Mucosa of gallbladder (tissue), 1 donor: ENCODE measurements at regions not wholly inside any gene's neighbourhood (a gene's known extent, or its start where the extent isn't known, plus 50 kb on each side); places are given as distances from the start of the nearest gene placed in this dataset.

Source experiments
- DNase-seq: peaks from one replicate; pipeline ENCODE4 v3.0.0-alpha.2; 2020; ENCODE audit warnings: low spot score
- donor health status: DM: no; HTN: no; CAD: no.

DNA sequence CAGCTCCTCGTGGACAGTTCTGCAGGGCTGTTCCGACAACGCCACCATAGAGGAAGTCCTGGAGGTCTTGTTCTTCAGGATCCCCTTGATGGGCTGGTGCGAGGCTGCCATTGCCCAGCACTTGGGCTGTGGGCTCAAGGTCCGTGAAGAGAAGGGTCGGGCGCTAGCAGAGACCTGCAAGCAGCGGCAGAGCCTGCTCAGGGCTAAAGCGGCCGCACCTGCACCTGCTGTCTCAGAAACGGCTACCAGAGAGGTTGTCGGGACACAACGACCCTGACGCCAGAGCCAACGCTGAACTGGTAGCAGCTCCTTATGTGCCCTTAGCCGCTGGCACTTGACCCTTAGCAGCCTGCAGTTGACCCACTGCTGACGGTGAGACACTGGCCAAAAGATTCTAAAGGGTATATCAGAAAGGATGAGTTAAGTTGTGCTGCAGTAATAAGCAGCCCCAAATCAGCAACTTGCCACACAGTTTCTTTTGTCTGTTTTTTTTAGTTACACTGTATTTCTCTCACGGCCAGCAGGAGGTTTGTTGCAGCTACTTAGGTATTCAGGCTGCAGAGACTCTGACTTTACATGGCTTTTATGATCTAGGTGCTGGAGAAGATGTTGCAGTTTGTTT, 55.5 kb upstream of the ST6GAL2 start:
- DNase-seq: no peak

DNA sequence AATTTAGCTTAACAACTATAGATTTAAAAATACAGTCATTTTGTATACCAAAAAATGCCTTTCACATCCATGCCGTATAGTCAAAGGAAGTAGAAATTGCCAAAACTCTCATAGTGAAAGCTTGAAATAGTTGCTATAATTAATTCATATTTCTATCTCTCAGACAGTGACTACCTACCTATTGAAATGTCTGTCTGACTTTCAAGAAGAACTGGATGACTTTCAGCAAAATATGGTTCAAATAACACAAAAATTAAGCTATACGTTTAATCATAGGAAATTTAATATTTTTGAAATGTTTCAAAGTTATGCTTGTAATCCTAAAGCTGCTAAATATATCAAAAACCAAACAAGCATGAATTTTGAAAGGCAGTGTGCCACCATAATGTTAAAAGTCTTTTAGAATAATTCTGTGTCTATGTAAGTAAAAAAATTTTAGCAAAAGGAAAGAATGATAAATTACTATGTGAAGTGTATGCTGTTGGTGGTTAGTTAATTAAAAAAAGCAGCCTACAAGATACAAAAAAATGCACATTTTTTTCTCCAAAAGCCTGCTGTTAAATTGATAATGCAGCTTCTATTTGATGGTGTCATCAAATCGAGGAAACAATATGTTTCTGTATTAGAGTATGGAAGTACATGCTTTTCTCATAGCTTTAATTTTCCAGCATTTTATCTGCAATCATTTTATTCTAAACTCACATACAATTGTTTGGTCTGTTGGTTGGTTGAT, 57.7 kb upstream of the ST6GAL2 start:
- DNase-seq: no peak

DNA sequence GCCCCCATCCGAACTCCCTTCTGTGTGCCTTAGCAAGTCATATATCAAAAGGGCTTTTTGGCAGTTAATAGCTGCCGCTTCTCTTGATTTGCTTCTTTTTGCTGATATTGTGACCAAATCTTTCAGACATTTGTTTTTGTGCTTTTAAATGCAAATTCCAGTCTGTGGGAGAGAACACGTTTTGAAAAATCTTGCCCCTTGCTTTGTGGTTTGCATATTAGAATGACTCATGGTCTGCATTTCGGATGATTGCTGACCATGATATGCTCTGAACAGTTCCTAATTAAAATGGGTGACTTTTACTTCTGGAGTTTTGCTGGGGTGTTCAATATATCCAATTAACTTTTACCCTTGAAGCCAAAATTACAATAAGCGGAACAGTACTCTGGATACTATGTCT, 58.2 kb upstream of the ST6GAL2 start:
- DNase-seq: no peak

DNA sequence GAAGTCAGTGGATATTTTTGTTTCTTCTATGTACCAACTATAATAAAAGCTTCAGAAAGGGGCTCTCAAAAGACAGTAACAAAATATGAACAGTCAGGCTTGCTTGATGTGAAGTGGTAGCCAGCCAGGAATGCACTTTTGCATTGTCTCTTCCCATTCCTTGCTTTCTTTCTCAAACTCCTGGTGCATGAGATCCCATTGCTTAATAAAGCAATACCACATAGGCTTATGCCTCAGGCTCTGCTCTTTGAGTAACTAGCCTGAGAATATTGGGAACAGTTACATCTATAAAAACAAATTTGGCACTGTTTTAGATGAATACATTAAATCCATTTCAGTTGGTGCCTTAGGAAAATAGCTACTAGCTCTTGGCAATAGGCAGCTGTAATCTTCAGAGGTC, 62.6 kb upstream of the ST6GAL2 start:
- no peak for DNase-seq

DNA sequence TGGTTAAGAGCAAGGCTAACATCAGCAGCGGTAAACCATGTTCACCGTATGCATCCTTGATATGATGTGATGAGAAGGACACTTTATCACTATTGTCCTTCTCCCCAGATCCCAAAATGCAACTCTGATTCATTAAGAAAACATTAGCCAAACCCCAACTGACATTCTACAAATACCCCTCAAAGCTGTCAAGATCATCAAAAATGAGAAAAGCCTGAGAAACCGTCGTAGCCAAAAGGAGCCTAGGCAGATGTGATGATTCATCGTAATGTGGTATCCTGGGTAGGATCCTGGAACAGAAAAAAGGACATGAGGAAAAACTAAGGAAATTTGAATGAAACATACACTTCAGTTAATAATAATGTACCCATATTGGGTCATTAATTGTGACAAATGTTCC, 67.3 kb upstream of the ST6GAL2 start:
- DNase-seq: no peak

DNA sequence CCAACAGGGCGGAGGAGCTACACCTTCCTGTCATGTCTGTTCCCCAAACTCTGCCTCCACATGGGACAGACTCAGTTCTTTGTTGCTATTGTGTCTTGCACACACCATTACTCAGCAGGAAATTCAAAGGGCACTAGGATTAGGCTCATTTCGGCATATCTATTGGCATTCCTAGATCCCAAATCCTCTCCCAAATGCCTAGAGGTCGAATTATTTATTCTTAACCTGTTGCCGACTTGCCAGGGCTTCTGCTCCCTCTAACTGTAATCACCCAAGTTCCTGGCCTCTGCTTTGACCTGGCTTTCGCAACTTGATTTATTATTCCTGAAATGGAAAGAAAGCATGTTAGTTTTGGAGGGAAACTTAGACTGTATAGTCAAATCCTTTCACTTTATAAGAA, 67.8 kb upstream of the ST6GAL2 start:
- no peak for DNase-seq

DNA sequence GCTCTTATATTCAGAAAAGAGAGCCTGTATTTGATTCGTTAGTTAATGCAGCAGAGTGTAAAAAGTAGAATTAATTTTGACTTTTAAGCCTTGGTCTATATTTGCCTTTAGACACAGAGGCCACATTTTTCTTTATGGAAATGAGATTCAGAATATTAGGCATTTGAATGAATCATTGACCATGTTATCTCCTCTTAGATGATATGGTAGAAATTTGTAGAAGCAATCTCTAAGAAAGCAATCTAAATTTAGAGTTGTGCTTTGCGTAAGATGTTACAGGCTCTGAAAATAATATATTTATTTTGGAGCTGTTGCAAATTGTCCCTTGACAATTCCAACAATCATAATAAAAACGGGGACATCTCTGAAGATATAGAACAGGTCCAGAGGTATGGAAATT, 68.3 kb upstream of the ST6GAL2 start:
- no peak for DNase-seq

DNA sequence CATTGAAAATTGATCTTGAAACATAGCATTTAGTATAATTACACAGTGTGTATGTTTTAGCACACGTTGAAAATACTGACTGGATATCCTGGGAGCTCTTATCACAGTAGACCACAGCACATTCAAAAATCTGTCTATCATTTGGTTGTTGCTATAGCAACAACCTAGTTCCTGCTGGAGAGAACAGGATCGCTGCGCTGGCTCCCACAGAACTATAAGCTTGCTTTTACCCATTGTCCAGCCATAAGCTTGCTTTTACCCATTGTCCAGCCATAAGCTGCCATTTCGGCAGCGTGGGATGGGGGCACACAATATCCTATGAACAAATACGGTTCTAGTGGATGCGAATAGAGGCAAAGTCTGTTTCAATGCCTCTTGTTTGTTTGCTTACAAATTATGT, 70.4 kb upstream of the ST6GAL2 start:
- DNase-seq: no peak

DNA sequence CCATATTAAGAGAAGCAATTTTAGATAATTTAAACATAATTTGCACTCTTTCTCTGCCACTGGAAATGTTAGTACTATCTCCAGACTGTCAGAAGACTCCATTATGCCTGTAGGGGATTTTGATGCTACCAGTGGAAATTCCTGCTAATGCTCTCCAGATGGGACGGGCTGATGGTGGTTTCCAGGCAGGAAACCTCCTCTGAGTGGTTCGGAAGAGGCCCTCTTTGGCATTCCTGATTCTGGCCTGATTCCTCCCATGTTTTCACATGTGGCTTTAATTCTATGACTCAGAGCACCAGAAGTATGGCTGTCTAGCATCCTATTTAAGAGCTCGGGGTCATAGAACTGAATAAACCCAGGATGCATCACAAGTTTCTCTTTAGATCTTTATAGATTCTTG, 70.9 kb upstream of the ST6GAL2 start:
- no peak for DNase-seq

DNA sequence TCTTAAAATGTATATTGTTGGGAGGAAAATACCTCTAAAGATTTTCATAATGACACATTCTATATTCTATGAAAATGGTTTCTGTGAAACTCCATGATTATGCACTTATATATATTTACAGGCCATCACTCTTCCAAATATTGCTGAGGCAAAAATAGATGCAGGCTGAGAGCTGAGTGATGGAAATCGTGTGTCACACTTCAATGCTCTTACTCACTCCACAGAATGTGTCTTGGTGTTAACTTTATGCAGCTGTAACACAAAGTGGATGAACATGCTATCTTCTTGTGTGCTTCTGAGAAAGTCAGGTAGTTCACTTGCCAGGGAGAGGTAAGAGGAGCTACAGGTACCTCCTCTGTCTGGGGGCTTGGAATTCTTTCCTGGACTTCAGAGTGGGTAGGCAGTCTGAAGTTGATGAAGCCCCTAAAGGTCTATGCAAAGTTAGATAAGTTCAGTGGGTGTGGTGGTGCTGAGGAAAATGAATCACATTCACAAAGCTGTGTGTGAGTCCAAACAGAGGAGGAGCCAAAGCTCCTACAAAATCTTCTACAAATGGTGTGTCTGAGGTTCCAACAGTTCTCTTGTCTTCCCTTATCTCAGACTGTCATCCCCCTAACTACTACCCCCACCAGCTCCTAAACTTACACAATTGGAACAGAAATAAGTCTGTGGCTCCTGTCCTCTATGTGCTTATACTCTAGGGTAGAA, 74.2 kb upstream of the ST6GAL2 start:
- DNase-seq: no peak

DNA sequence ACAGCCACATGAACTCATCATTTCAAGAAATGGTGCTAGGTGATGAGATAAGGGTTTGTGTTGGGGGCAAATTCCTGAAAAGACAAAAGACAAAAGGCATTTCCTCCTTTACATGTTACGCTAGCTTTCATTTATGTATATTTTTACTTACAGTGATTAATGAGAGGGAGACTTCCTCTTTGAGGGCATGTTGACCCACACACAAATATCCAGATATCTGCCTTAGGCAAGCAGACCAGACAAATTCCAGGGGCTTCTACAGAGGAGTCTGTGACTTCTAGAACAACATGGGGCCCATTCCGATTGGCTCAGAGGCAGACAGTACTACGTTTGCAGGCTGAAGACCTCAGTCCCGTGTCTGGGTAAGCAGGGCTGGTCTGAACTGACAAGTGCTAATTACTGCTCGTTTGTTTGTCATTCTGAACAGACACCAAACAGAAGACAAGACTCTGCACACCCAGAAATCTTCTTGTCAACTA, 74.8 kb upstream of the ST6GAL2 start:
- no peak for DNase-seq

DNA sequence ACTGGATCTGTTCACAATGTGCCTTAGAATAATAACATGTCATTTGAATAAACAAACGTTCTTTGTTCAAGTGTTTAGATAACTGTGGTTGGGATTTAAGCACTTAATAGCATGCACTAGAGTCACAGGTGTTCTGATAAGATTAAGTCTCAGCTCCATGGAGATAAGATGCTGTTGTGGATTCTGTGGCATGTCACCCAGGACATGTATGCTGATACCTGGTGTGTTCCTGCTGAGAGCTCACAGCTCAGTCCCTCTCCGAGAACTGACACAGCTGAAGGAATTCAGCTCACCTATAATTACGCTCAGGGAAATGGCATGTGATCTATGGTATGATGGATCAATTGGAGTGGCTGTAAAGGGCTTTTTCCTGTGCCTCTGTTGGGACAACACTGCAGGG, 75.4 kb upstream of the ST6GAL2 start:
- no peak for DNase-seq

DNA sequence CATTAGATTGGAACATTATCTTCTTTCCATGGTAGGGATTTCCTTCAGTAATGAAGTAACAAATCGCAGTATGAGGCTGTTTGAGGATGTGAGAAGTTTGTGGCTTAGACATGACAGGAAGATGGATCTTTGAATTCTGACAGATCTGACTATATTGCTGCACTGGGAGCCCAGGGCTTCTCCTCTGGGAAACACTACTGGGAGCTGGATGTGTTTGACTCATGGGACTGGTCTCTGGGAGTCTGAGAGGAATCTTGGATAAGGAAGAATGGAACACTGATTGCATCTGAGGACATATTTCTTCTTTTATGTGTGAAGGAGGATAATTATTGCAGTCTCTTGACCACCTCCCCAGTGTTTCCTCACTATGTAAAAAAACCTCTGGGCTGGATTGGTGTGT, 77.2 kb upstream of the ST6GAL2 start:
- no peak for DNase-seq

DNA sequence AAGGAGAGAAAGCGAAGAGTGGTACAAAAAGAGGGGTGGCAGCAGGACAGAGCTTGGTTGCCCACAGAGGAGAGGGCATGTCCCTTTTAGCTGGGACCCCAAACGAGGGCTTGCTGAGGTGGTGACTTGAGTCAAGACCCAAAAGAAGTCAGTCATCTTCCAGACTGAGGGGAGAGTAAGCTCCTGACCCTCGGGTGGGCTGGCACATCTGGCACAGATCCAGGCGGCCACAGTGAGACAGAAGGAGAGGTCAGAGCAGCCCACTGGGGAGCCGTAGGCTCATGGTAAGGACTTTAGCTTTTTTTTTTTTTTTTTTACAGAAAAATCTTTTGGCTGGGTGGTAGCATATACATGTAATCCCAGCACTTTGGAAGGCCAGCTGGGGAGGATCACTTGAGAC, 77.9 kb upstream of the ST6GAL2 start:
- no peak for DNase-seq

DNA sequence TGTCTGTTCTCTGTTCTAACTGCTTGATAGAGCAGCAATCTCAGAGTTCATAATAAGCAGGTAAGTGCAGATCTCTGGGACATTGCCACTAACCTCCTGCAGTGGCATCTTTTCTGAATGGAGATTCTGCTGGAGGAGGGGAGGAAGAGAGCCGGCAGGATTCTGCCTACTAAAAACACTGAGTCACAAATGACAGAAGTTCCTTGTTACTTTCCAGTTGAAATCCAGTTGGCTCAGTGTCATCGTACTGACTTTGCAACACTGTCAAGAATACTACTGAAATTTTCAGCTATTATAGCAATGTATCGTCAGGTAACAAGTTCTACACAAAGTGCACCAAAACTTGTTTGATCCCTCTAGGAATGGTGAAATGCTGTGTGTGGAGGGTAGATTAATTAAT, 79.6 kb upstream of the ST6GAL2 start:
- DNase-seq: no peak

DNA sequence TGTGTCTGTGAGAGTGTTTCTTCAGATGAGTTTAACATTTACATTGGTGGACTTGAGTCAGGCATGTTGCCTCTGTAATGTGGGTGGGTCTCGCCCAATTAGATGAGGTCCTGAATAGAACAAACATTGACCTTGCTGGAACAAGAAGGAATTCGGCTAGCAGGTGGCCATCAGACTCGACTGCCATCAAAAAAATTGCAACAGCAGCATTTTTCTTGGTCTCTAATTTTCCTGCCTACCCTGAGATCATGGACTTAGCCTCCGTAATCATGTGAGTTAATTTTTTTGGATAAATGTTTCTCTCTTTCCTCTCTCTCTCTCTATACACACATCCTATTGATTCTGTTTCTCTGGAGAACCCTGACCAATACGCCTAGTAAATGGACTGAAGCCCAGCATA, 83.8 kb upstream of the ST6GAL2 start:
- no peak for DNase-seq

DNA sequence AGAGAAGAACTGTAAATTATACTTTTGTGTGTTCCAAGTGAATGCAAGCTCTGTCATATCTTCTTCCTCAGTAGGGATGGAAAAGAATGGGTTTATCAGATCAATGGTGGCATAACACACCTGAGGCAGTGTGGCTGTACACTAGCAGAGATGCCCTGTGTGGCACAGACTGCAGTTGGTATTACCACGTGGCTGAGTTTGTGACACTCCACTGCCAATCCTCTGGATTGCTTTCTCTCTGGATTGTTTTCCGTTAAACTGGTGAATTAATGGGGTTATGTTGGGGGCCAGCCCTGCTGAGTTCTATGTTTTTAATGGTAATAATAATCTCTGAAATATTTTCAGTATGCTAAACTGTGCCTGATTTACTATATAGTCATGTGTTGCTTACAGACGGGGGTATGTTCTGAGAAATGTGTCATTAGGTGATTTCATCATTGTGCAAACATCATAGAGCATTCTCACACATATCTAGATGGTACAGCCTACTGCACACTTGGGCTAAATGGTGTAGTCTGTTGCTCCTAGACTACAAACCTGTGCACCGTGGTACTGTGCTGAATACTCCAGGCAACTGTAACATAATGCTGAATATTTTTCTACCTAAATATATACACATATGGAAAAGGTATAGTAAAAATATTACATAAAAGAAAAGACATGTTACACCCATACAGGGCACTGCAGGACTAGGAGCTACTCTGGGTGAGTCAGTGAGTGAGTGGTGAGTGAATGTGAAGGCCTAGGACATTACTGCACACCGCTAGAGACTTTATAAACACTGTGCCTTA, 84.7 kb upstream of the ST6GAL2 start:
- DNase-seq: no peak

DNA sequence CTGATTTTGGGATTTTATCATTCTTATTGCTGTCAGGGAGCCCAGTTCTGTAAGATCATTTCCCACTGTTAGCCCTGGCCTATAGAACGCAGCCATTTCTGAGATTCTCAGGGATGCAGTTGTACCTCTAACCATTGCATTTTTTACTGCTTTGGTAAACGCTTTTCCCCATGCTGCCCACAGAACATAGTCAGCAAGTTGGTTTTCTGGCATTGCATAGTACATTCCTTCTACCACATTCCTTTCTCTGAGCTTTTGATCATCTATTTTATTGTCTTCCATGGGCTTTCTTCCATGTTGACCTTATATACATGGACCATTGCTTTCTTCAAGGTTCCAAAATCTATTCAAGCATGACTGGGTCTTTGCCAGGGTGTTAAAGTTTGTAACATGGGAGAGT, 86.8 kb upstream of the ST6GAL2 start:
- no peak for DNase-seq

DNA sequence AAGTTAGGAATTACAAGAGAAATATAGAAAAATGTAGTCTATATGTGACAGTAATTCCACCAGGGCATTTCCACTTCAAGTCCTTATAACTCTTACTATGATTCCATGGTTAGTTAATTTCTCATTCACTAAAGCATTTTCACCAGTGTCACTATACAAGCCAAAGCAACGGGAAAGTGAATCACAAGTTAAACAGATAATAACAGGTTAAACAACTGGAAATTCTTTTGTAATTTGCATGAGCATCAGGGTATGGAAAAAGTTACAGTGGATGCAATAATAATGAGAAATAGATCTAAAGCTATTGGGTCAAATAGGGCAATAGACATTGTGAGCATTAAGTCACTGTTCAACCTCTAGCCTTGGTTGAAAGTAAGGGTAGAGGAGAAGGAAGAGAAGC, 88.9 kb upstream of the ST6GAL2 start:
- DNase-seq: no peak

DNA sequence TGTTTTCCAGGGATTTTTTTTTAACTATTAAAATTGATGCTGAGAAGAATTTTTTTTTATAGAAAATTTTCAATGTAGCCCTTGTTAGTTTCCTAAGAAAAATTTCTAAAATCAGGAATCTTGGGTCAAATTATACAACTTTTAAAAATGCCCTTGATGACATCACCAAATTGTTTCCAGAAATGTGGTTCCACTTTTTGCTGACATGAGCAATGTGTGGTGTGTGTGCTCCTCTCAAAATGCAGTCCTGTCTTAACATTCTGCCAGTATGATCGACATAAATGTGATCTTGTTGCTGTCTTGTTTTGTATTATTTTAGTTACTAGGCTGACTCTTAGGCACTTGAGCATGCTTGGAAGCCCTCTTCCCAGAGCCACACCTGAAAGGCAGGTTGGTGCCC, 89.7 kb upstream of the ST6GAL2 start:
- DNase-seq: no peak

DNA sequence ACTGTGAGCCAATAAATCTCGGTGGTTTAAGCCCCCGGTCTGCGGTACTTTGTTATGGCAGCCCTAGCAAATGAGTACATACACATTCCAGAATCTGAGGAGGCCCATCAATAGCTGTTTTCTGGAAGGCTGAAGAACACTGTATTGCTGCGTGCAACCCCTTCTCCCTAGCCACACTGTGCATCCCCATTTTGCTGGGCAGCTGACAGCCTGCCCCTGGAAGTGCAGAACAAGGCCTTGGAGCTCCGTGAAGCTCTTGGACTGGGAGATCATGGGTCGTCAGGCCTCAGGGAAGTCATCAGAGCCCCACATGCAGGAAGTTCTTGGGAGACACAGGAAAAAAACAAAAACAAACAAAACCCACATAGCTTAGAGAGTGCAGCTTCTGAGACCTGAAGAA, 90.6 kb upstream of the ST6GAL2 start:
- DNase-seq: no peak

DNA sequence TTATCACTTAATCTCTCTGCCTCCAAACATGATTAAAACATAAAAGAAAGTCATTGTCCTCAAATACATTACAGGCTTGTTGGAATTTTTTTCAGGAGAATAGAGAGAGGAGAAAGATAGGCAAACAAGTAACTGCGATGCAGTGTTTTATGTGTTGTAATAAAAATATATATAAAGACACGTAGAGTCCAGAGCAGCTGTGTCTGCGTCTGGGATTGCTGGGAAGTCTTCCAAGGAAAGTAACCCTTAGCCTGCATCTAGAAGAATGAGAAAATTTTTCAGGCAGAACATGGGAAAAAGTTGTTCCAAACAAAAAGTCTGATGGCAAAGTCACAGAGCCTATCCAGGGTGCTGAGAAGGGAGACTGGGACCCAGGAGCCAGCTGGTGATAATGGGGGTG, 91.8 kb upstream of the ST6GAL2 start:
- no peak for DNase-seq
